Right lobe of liver (tissue), 6 donors: ENCODE measurements at regions not wholly inside any gene's neighbourhood (a gene's known extent, or its start where the extent isn't known, plus 50 kb on each side); places are given as distances from the start of the nearest gene placed in this dataset.
"Not testable (repeated sequence)": the region's sequence is repeated elsewhere in the genome, so short reads cannot be mapped to it uniquely, and the experiment has no call there.

Experiments used
- ATAC-seq, 4 donors: fragments of 200-7000 bp; cut with Tn5 transposase; one replicate each; pipeline ENCODE4 v1.9.1; 2020; ENCODE audit warnings: mild to moderate bottlenecking in 4 of 4, moderate library complexity in 4 of 4
- DNase-seq, 3 donors: peaks; one replicate each; pipeline ENCODE4 v3.0.0-alpha.2; 2020
- H3K27ac ChIP-seq, 3 donors: fragments of 200-600 bp; one replicate each; pipeline ENCODE4 v1.8.0; 2022
- H3K27me3 ChIP-seq, 2 donors: fragments of 200-600 bp; one replicate each; pipeline ENCODE4 v1.8.0; 2022
- H3K36me3 ChIP-seq, 4 donors: fragments of 200-600 bp; sonication (generic) in 1 of 4; one replicate each; pipeline versions ENCODE4 v1.5.1 to v1.8.0; 2017 to 2022; ENCODE audit warnings: control low read depth in 1 of 4
- H3K4me1 ChIP-seq, 4 donors: fragments of 200-600 bp; sonication (generic) in 1 of 4; one replicate each; pipeline versions ENCODE4 v1.5.1 to v1.8.0; 2017 to 2022; ENCODE audit warnings: control low read depth in 1 of 4
- H3K4me3 ChIP-seq, 3 donors: fragments of 200-600 bp; one replicate each; pipeline ENCODE4 v1.8.0; 2022
- H3K9me3 ChIP-seq, 4 donors: fragments of 200-600 bp; sonication (generic) in 1 of 4; one replicate each; pipeline versions ENCODE4 v1.5.1 to v1.8.0; 2017 to 2022; ENCODE audit warnings: control low read depth in 1 of 4
- POLR2A ChIP-seq: fragments of 450-650 bp; IDR thresholded peaks from one replicate; pipeline ENCODE4 v1.6.1; 2017; ENCODE audit warnings: antibody characterized with exemption, mild to moderate bottlenecking
- WGBS: methylation state at CpG from one replicate; pipeline ENCODE4 v1.1.6; 2018; ENCODE audit warnings: low coverage, low lambda C conversion rate; ENCODE audit not compliant: insufficient coverage; ENCODE audit errors: missing lambda C conversion rate; 5-methylcytosine and 5-hydroxymethylcytosine counted together
- intact Hi-C, 2 donors: fragments of 100-400 bp; cut with DNase I; formaldehyde crosslinking; loops; one replicate each; pipeline versions ENCODE4 v1.11.2 to v1.14.1; 2022
- TF ChIP-seq, protein P1 (sequence below), 4 donors: fragments of 200-600 bp in 3 of 4; fragments of 450-650 bp in 1 of 4; IDR thresholded peaks; one replicate each; pipeline versions ENCODE4 v1.5.1 to v1.8.0; 2016 to 2022; ENCODE audit warnings: antibody characterized with exemption in 4 of 4, mild to moderate bottlenecking in 2 of 4
- donor health status: DM: no; HTN: yes; CAD: no.
- donor health status: DM: no; HTN: no; CAD: no.
- donor health status: DM: no; HTN: no; CAD: no.
- donor health status: DM: no; HTN: yes; CAD: no.
- donor health status: DM: no; HTN: yes; CAD: no.

DNA sequence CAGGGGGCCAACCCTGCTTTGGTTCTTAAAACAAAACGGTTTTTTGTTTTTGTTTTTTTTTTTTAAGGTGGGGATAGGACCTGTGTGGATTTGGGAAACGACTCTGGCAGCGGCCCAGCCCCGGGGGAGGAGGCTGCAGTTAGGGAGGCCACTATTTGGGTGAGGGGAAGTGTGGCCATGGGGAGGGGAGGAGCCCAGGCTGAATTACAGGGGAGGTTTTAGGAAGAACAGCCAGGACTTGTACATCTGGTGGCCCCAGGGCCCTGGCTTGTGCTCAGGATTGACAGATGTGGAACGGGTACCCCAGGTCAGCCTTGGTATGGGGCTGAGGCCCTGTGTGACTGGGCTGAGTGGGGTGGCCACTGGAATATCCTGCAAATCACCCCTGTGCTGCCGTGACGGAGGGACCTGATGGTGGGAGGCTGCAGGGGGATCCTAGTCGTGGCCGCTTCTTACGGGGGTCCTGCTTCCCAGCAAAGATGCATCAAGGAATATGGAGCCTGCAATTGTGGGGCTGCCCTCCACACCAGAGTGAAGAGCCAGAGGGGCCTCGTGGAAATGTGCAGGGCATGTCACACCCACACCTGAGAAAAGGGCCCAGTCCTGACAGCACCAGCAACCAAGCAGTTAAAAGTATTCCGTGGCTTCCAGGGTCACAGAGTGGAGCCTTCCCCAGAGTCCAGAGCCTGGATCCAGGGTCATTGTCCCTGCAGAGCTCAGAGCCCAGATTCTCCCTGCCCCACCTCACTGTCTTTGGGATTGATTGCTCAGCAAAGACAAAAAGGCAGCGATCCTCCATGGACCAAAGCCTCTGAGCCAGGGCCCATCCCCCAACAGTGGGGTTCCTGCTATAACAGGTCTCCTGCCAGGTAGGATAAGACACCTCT, 55.2 kb upstream of the WNT7B start:
- H3K9me3 ChIP-seq: no peaks in the 10 kb centered on the region
- WGBS: 20% methylated on average over 5 of the region's 13 CpGs
- H3K36me3 ChIP-seq: no peaks in the 10 kb centered on the region
- intact Hi-C loops: no loop called here
- no peak overlapping the region for H3K4me3 ChIP-seq
- TF ChIP-seq, protein P1, sequence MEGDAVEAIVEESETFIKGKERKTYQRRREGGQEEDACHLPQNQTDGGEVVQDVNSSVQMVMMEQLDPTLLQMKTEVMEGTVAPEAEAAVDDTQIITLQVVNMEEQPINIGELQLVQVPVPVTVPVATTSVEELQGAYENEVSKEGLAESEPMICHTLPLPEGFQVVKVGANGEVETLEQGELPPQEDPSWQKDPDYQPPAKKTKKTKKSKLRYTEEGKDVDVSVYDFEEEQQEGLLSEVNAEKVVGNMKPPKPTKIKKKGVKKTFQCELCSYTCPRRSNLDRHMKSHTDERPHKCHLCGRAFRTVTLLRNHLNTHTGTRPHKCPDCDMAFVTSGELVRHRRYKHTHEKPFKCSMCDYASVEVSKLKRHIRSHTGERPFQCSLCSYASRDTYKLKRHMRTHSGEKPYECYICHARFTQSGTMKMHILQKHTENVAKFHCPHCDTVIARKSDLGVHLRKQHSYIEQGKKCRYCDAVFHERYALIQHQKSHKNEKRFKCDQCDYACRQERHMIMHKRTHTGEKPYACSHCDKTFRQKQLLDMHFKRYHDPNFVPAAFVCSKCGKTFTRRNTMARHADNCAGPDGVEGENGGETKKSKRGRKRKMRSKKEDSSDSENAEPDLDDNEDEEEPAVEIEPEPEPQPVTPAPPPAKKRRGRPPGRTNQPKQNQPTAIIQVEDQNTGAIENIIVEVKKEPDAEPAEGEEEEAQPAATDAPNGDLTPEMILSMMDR (IDR thresholded peaks at IDR 0.05): no peak
- TF ChIP-seq POLR2A: no peak
- ATAC-seq (peak in 1 of 4 donors; percentile 18), DNase-seq (peak; percentile 22 to 75 (median 48))
- peaks cover 0 to 39% (median 8%) of the 10 kb centered on the region in 4 donors for H3K4me1 ChIP-seq
- H3K27ac ChIP-seq: peak overlapping the region in 1 of 3 donors; percentile 40
- no peaks in the 10 kb centered on the region for H3K27me3 ChIP-seq

DNA sequence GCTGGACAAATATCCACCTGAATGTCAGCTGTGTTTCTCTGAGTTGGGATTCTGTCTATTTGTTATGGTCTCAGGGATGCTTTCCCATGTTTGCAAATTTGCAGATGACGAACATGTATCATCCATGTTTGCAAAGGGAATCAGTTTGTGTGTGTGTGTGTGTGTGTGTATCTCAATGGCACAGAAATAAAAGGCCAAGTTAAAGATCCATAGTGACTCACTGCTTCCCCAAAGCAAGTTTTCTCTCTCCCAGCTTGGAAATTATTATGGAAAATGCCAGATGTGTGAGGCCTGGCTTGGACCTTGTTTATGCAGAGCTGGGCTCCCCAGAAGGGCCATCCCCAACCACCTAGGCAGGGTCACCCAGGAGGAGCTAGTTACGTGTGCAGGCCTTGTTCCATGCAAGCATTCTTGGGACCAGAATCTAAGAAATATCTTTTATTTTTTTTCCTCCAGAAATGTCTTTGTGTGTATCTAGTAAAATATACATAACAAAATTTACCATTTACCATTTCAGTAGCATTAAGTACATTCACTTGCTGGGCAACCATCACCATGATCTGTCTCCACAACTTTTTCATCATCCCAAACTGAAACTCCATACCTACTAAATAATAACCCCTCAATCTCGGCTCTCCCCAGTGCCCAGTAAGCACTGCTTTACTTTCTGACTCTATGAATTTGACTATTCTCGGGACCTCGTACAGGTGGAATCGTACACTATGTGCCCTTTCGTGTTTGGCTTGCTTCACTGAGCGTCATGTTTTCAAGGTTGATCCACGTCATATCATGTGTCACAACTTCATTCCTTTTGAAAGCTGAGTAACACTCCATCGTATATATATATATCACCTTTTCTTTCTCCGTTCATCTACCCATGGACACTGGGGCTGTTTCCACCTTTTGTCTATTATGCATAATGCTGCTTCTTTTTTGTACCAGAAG, 56.6 kb upstream of the WNT7B start:
- H3K36me3 ChIP-seq: no peaks in the 10 kb centered on the region
- intact Hi-C loops: no loop called here
- WGBS: 89% methylated on average over 11 of the region's 11 CpGs
- TF ChIP-seq, protein P1 (IDR thresholded peaks at IDR 0.05): no peak
- no peak for TF ChIP-seq POLR2A
- no peaks in the 10 kb centered on the region for H3K9me3 ChIP-seq
- ATAC-seq: no peak
- no peaks in the 10 kb centered on the region for H3K27me3 ChIP-seq
- H3K27ac ChIP-seq: no peak overlapping the region
- H3K4me1 ChIP-seq: peaks cover 0 to 33% (median 8%) of the 10 kb centered on the region in 4 donors
- no peak overlapping the region for H3K4me3 ChIP-seq
- peak in 2 of 3 donors; percentile 8 to 31 for DNase-seq

GRCh38 chr22:46034480-46034879, 57.5 kb upstream of the WNT7B start:
- ATAC-seq, H3K36me3 ChIP-seq, intact Hi-C loops, H3K27me3 ChIP-seq, H3K27ac ChIP-seq, H3K9me3 ChIP-seq, H3K4me3 ChIP-seq: not testable (repeated sequence)
- H3K4me1 ChIP-seq: peaks cover 0 to 33% (median 8%) of the 10 kb centered on the region in 4 donors
- peak in 2 of 3 donors; percentile 3 to 36 for DNase-seq
- WGBS: 91% methylated on average over 5 of the region's 5 CpGs

DNA sequence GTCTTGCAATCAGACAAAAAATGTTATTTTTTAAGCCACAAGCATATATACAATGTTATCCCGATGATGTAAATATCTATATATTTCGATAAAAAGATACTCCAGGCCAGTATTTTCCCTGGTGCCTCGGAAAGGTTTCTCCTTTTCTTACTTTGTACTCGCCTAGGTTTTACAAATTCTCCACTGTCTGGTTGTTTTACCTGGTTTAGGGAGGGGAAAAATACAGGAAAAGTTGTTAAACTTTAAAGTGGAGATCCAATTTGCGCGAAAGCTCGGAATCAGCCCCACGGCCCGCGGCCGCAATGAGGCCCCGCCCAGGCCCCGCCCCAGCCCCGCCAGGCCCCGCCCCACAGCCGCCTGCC, 58.4 kb upstream of the WNT7B start:
- DNase-seq (no peak), ATAC-seq (no peak)
- TF ChIP-seq, protein P1 (IDR thresholded peaks at IDR 0.05): no peak
- no peak for TF ChIP-seq POLR2A
- H3K9me3 ChIP-seq: no peaks in the 10 kb centered on the region
- no peaks in the 10 kb centered on the region for H3K27me3 ChIP-seq
- intact Hi-C loops: no loop called here
- WGBS: 1% methylated on average over 16 of the region's 16 CpGs
- H3K27ac ChIP-seq: peak overlapping the region; percentile 42 to 74 (median 59)
- peaks cover 0 to 33% (median 8%) of the 10 kb centered on the region in 4 donors for H3K4me1 ChIP-seq
- peak overlapping the region; percentile 13 to 49 (median 23) for H3K4me3 ChIP-seq
- H3K36me3 ChIP-seq: no peaks in the 10 kb centered on the region
